Stimulated activated CD4-positive, alpha-beta T cell treated with anti-CD3 and anti-CD28 coated beads, Interleukin-12 subunit alpha, Interleukin-12 subunit beta, amount 100 ng/mL, for 4 hours (primary cell): ENCODE measurements at regions not wholly inside any gene's neighbourhood (a gene's known extent, or its start where the extent isn't known, plus 50 kb on each side); places are given as distances from the start of the nearest gene placed in this dataset.

ENCODE experiments used
- DNase-seq: peaks from one replicate; pipeline ENCODE4 v3.0.0-alpha.2; 2020

DNA sequence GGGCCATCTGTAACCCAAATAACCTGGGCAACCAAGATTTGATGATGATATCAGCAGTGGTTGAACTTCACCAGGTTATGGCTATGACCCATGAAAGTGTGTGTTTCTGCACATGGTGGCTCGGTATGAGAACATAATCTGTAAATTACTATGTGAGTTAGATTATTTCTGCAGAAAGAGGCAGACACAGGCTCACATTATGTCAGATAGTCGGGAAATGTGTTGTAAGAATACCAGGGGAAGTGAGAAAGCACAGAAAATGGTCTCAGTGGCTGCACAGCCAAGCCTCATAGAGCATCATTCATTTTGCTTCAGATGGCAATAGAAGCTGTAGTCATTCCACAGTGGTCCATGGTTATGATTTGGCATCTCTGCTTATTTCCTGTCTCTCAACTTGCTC is 63.0 kb upstream of the RBPJ start:
- no peak for DNase-seq

DNA sequence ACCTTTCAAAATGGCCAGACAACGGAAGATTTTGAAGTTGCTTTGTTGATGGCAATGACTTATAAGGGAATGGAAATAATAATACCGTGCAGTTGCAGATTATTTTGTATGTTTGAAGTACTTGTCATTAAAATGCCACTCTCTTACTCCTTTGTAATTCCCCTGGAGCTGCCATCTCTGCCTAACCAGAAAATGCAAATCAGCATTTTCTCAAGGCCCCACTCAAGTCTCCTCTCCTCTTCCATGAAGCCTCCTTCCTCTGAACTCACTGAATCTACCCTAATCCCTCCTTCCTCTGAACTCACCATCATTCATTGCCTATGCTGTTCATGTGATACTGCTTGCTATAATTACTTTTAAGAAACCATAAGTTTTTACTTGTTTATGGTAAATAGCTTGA is 60.2 kb upstream of the RBPJ start:
- DNase-seq = no peak

DNA sequence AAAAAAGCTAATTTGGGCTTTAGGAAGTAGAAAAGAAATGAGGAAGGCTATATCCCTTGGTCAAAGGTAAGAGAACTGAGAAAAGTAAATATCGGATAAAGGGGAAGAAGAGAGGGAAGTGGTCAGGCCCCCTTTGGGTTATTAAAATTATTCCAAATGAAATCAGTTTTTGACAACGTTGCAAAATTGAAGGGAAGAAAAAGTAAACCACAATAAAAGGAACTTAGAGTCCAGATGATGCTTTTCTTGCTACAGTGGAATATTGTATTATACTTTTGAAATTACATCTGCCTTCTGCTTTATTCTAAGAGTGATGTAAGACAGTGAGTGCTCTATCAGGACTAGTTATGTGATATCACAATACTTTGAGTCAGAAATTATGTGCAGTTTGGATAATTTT is 59.4 kb upstream of the RBPJ start:
- DNase-seq = no peak

DNA sequence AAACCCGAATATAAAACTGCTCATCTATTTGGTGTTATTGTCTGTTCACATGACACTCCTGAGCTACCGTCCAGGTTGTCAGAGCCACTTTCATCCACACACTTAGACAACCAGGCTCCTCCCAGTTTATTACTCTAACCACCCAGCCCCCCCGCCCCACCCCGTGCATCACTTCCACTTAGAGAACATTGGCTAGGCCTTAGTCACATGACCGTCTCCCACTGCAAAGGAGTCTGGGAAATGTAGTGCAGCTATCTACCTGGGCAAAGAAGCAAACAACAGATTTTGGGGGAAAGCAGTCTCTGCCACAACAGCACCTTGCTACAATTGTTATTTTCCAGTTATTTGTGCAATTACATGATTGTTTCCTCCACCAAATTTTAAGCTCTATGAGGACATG is 57.6 kb upstream of the RBPJ start:
- no peak for DNase-seq

DNA sequence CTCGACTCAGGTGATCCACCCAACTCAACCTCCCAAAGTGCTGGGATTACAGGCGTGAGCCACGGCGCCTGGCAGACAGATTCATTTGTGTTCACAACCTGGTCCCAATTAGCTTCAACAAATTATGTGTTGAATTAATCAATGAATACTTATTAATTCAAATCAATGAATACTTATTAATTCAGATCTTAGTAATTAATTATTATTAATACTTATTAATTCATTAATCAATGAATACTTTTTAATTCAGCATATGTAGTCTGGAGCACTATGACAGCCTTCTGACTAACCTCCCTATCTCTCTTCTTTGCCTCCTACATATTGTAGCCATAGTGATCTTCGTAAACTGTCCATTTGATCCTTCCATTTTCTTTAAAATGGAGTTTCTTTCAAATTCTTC is 56.7 kb upstream of the RBPJ start:
- no peak for DNase-seq

DNA sequence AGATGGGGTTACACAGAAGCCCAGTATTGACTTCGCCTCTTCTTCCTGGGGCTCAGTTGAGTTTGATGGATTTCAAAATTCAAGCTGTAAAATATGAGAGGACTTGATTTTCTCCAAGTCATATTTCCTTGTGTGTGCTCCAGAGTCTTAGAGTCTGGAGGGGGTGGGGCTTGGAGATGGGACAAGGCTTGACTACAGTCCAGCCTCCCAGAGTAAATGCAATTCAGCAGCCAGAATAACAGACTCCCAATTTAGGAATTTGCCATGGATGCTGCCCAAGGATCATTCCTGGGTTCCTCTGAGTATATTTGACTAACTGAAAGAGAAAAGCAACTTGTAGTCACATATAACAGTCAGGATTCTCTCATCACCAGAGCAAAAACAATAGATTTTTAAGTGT is 53.7 kb upstream of the RBPJ start:
- no peak for DNase-seq

DNA sequence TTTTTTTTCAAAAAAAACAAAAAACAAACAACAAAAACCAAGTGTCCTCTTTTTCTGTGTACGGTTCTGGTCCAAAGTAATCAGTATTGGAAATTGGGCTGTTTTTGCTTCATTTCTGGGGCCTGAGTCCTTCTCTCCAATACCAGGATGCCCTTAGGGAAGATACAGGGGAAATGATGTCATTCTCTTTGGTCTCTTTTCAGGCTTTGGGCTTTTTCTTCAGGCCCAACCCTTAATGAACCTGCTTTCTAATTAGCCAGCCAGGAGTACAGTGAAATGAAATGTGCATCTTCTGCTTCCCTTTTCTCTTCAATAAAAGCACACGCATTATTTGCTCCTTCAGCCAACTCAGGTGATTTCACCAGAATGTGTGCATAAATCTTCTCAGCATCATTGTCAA is 52.6 kb upstream of the RBPJ start:
- DNase-seq = no peak

DNA sequence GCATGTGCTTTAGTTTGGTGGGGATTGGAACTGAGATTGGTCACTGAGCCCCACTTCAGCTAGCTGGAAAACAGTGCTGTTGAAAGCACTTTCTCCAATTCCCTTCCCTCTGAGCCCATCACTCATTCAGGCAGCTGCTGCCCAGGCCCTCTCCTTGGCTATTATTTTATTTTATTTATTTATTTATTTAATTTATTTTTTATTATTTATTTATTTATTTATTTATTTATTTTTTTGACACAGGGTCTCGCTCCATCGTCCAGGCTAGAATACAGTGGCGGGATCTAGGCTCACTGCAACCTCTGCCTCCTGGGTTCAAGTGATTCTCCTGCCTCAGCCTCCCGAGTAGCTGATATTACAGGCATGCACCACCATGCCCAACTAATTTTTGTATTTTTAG is 51.8 kb upstream of the RBPJ start:
- no peak for DNase-seq
